Stimulated activated CD8-positive, alpha-beta memory T cell treated with anti-CD3 and anti-CD28 coated beads, Interleukin-7, amount 100 ng/mL, for 4 hours (primary cell): ENCODE measurements at regions not wholly inside any gene's neighbourhood (a gene's known extent, or its start where the extent isn't known, plus 50 kb on each side); places are given as distances from the start of the nearest gene placed in this dataset.

Source experiments
- DNase-seq, 2 donors: peaks; one replicate each; pipeline ENCODE4 v3.0.0-alpha.2; 2020; ENCODE audit warnings: low read depth in 2 of 2

- no peak for DNase-seq
Observed at GRCh38 chr17:14901376-14901775, 363.8 kb downstream of the PMP22 start.

GRCh38 chr17:14886200-14886739 lies 378.9 kb downstream of the PMP22 start:
- no peak for DNase-seq

GRCh38 chr17:14882131-14882530 lies 383.0 kb downstream of the PMP22 start:
- no peak for DNase-seq

GRCh38 chr17:14875557-14876412 lies 389.3 kb downstream of the PMP22 start:
- no peak for DNase-seq

GRCh38 chr17:14873996-14874395 lies 391.1 kb downstream of the PMP22 start:
- no peak for DNase-seq

- no peak for DNase-seq
Observed at GRCh38 chr17:14873540-14873939, 391.6 kb downstream of the PMP22 start.

- DNase-seq = no peak
Observed at GRCh38 chr17:14871921-14872320, 393.2 kb downstream of the PMP22 start.

- no peak for DNase-seq
Observed at GRCh38 chr17:14866266-14866665, 398.9 kb downstream of the PMP22 start.

GRCh38 chr17:14864127-14864526 lies 401.0 kb downstream of the PMP22 start:
- DNase-seq = no peak

GRCh38 chr17:14859542-14859941 lies 405.6 kb downstream of the PMP22 start:
- DNase-seq = no peak

- no peak for DNase-seq
Observed at GRCh38 chr17:14856176-14856575, 408.9 kb downstream of the PMP22 start.

GRCh38 chr17:14854691-14855090 lies 410.4 kb downstream of the PMP22 start:
- no peak for DNase-seq

- DNase-seq = no peak
Observed at GRCh38 chr17:14845591-14846281, 419.4 kb downstream of the PMP22 start.

GRCh38 chr17:14843086-14843795 lies 421.9 kb downstream of the PMP22 start:
- no peak for DNase-seq

- no peak for DNase-seq
Observed at GRCh38 chr17:14840616-14841231, 424.4 kb downstream of the PMP22 start.

GRCh38 chr17:14838567-14838966 lies 426.6 kb downstream of the PMP22 start:
- DNase-seq = no peak

GRCh38 chr17:14833201-14833785 lies 431.8 kb downstream of the PMP22 start:
- no peak for DNase-seq

- DNase-seq = no peak
Observed at GRCh38 chr17:14831491-14831890, 433.6 kb downstream of the PMP22 start.

GRCh38 chr17:14827396-14827919 lies 437.7 kb downstream of the PMP22 start:
- DNase-seq = no peak

- no peak for DNase-seq
Observed at GRCh38 chr17:14826358-14826757, 438.8 kb downstream of the PMP22 start.

GRCh38 chr17:14818469-14818868 lies 446.7 kb downstream of the PMP22 start:
- no peak for DNase-seq
